22Rv1 (cell line): ENCODE measurements at regions not wholly inside any gene's neighbourhood (a gene's known extent, or its start where the extent isn't known, plus 50 kb on each side); places are given as distances from the start of the nearest gene placed in this dataset.

Experiments
- H3K27ac ChIP-seq: fragments of 450-650 bp; 2 replicates; pipeline ENCODE4 v1.5.1; 2017
- CTCF ChIP-seq: fragments of 450-650 bp; IDR thresholded peaks from 2 replicates; pipeline ENCODE4 v1.5.1; 2017; ENCODE audit warnings: mild to moderate bottlenecking
- ZFX ChIP-seq: fragments of 450-650 bp; IDR thresholded peaks from 2 replicates; pipeline ENCODE4 v1.6.1; 2017; ENCODE audit warnings: antibody characterized with exemption, borderline replicate concordance

GRCh38 chr3:43221076-43221475 is 65.3 kb upstream of the SNRK start:
- TF ChIP-seq ZFX (no peak), CTCF (no peak)
- no peak overlapping the region for H3K27ac ChIP-seq

- TF ChIP-seq ZFX (no peak), CTCF (no peak)
Observed at GRCh38 chr3:43219616-43220015, 66.7 kb upstream of the SNRK start.

GRCh38 chr3:43218921-43219320 is 67.4 kb upstream of the SNRK start:
- TF ChIP-seq CTCF (no peak), ZFX (no peak)
- no peak overlapping the region for H3K27ac ChIP-seq

More at GRCh38 chr3:43219616-43220015, 66.7 kb upstream of the SNRK start:
- no peak overlapping the region for H3K27ac ChIP-seq

GRCh38 chr3:43218156-43218555 is 68.2 kb upstream of the SNRK start:
- H3K27ac ChIP-seq: no peak overlapping the region
- TF ChIP-seq ZFX (no peak), CTCF (no peak)

GRCh38 chr3:43217633-43218032 is 68.7 kb upstream of the SNRK start:
- TF ChIP-seq CTCF (no peak), ZFX (no peak)
- H3K27ac ChIP-seq: no peak overlapping the region

- no peak overlapping the region for H3K27ac ChIP-seq
- no peak for TF ChIP-seq CTCF
Observed at GRCh38 chr3:43217206-43217605, 69.1 kb upstream of the SNRK start.

GRCh38 chr3:43215663-43216275 is 70.6 kb upstream of the SNRK start:
- TF ChIP-seq CTCF: no peak; the same call in 1 of the 2 replicates
- TF ChIP-seq ZFX: no peak
- no peak overlapping the region for H3K27ac ChIP-seq
